Left ventricle myocardium inferior (tissue), 1 donor: ENCODE measurements at regions not wholly inside any gene's neighbourhood (a gene's known extent, or its start where the extent isn't known, plus 50 kb on each side); places are given as distances from the start of the nearest gene placed in this dataset.
A peak's percentile ranks its signal among the peaks of the same experiment; 100 is the strongest.

Source experiments
- DNase-seq: peaks from one replicate; pipeline ENCODE4 v3.0.0-alpha.2; 2020
- H3K27ac ChIP-seq: fragments of 200-600 bp; replicated peaks from 2 replicates; pipeline ENCODE4 v1.8.0; 2021
- H3K27me3 ChIP-seq: fragments of 200-600 bp; 2 replicates; pipeline ENCODE4 v1.8.0; 2021; ENCODE audit warnings: low read depth
- H3K36me3 ChIP-seq: fragments of 200-600 bp; 2 replicates; pipeline ENCODE4 v1.8.0; 2021
- H3K4me1 ChIP-seq: fragments of 200-600 bp; 2 replicates; pipeline ENCODE4 v1.8.0; 2021
- H3K4me3 ChIP-seq: fragments of 200-600 bp; 2 replicates; pipeline ENCODE4 v1.8.0; 2021; ENCODE audit warnings: mild to moderate bottlenecking, moderate library complexity
- H3K9me3 ChIP-seq: fragments of 200-600 bp; replicated peaks from 2 replicates; pipeline ENCODE4 v1.8.0; 2021
- CTCF ChIP-seq: fragments of 200-600 bp; IDR thresholded peaks from 2 replicates; pipeline ENCODE4 v1.8.0; 2021; ENCODE audit warnings: antibody characterized with exemption, mild to moderate bottlenecking, borderline replicate concordance
- intact Hi-C: fragments of 100-400 bp; cut with micrococcal nuclease; formaldehyde crosslinking; loops from one replicate; pipeline ENCODE4 v1.11.0; 2022
- donor health status: DM: no; HTN: yes; CAD: no; lungs with severe emphysema.

- DNase-seq, result no peak
- Histone ChIP-seq H3K27ac (peak overlapping the region; percentile 52), H3K9me3 (no peaks in the 10 kb centered on the region), H3K4me3 (no peak overlapping the region), H3K4me1 (peaks cover 28% of the 10 kb centered on the region), H3K27me3 (no peaks in the 10 kb centered on the region), H3K36me3 (no peaks in the 10 kb centered on the region)
- intact Hi-C loops, result no loop called here
- no peak for TF ChIP-seq CTCF
Measured at GRCh38 chr12:67885375-67886169, 103.7 kb upstream of the IFNG-AS1 start.

GRCh38 chr12:67887065-67887464, 102.2 kb upstream of the IFNG-AS1 start:
- Histone ChIP-seq H3K4me3 (no peak overlapping the region), H3K27ac (no peak overlapping the region), H3K36me3 (no peaks in the 10 kb centered on the region), H3K9me3 (no peaks in the 10 kb centered on the region), H3K27me3 (no peaks in the 10 kb centered on the region), H3K4me1 (peaks cover 36% of the 10 kb centered on the region)
- intact Hi-C loops, result no loop called here
- no peak for DNase-seq
- no peak for TF ChIP-seq CTCF

DNA sequence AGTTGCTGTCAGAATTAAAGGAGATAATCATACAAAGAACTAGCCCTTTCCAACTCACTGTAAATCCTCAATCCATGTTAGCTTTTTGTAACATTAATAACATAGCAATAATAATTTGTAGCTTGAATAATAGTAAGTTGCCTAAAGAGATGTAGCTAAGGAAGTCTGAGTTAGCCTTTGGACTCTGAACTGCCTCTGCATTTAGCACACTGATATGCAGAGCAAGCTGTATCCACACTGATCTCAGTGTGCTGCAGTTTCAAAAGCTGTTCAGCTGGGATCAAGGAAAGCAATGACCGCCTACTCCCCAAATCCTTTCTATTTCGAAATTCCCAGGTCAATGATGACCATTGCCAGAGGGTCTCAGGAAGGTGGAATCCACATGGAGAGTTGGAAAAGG, 99.3 kb upstream of the IFNG-AS1 start:
- Histone ChIP-seq H3K9me3 (no peaks in the 10 kb centered on the region), H3K27ac (no peak overlapping the region), H3K4me3 (no peak overlapping the region), H3K27me3 (no peaks in the 10 kb centered on the region), H3K36me3 (no peaks in the 10 kb centered on the region), H3K4me1 (peaks cover 30% of the 10 kb centered on the region)
- no peak for TF ChIP-seq CTCF
- DNase-seq, result no peak
- intact Hi-C loops, result no loop called here

DNA sequence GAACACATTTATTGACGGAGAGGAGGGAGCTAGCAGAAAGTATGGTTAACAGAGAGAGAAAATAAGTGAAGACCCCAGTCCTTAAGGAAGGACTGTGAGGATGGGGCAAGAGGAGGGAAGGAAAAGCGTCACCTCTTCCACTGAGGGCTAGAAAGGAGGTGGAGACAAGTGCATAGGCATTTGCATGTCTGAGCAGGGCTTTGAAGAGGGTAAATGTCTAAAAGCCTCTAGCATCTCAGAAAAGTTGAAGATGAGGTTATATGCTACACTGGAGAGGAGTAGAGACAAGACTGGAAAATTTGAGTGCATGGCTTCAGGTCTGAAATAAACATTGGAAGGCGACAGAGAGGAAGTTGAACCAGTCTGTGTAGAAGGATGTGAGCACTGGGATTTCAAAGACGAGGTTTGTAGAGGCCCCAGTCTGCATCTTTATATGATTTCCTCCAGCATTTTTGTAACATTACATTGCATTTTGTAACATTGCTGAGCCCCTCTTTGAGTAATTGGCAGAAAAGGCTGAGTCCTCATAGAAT, 98.5 kb upstream of the IFNG-AS1 start:
- TF ChIP-seq CTCF, result no peak
- H3K27ac ChIP-seq, result no peak overlapping the region
- H3K27me3 ChIP-seq, result no peaks in the 10 kb centered on the region
- DNase-seq, result no peak
- H3K9me3 ChIP-seq, result no peaks in the 10 kb centered on the region
- H3K4me1 ChIP-seq, result peaks cover 25% of the 10 kb centered on the region
- no peak overlapping the region for H3K4me3 ChIP-seq
- no peaks in the 10 kb centered on the region for H3K36me3 ChIP-seq
- intact Hi-C loops, result no loop called here

DNA sequence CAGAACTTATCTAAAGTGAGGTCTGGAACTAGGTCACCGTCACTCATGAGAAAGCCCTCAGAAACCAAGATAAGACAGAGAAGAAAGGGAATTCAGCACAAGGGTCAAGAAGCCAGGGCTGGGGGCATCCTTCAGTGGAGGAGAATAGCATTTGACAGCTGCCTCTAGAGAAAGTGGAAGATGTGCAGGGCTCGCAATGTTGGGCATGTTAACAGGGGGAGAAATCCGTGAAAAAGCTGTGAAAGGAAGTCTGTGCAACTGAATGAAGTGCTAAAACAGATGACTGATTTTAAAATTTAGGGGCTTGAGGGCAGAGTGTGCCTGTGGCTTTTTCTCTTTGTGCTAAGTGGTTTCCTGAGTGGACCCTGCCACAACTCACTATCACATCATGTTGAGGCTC, 97.7 kb upstream of the IFNG-AS1 start:
- Histone ChIP-seq H3K4me3 (no peak overlapping the region), H3K4me1 (peaks cover 18% of the 10 kb centered on the region), H3K27me3 (no peaks in the 10 kb centered on the region), H3K36me3 (no peaks in the 10 kb centered on the region), H3K9me3 (no peaks in the 10 kb centered on the region), H3K27ac (no peak overlapping the region)
- TF ChIP-seq CTCF, result no peak
- DNase-seq, result no peak
- intact Hi-C loops, result no loop called here
